SK-N-SH (cell line): ENCODE measurements at regions not wholly inside any gene's neighbourhood (a gene's known extent, or its start where the extent isn't known, plus 50 kb on each side); places are given as distances from the start of the nearest gene placed in this dataset.

Source experiments
- CTCF ChIA-PET: fragments of 300-600, 350-600 bp; formaldehyde crosslinking; extraction: SDS; loops from one replicate; lab custom pipeline; 2021; lab: Yijun Ruan, JAX
- POLR2A ChIA-PET: fragments of 350-600 bp; sonication (Branson Sonifier 250); formaldehyde crosslinking; extraction: SDS; loops from one replicate; lab custom pipeline; 2020; ENCODE audit warnings: antibody characterized with exemption, inconsistent platforms; lab: Yijun Ruan, JAX
- DNase-seq: peaks from one replicate; pipeline ENCODE4 v3.0.0; 2012
- H2AFZ ChIP-seq: fragments of 200-600 bp; sonication (generic); 2 replicates; pipeline ENCODE4 v1.8.1; 2016; ENCODE audit warnings: antibody characterized with exemption, mild to moderate bottlenecking, low read depth
- H3F3A ChIP-seq: fragments of 200-600 bp; sonication (generic); replicated peaks from 2 replicates; pipeline ENCODE3; 2016; ENCODE audit warnings: antibody characterized with exemption, mild to moderate bottlenecking; ENCODE audit not compliant: insufficient read depth
- H3K27ac ChIP-seq, 2 experiments: fragments of 200-500 bp in 1 of 2; fragments of 200-600 bp in 1 of 2; sonication (Bioruptor generic) in 1 of 2; sonication (generic), shearing (Covaris generic) in 1 of 2; 2 replicates each; pipeline versions ENCODE4 v1.5.1 to v1.6.1; 2014 to 2016; ENCODE audit warnings: low read depth in 2 of 2, inconsistent platforms in 1 of 2, low read length in 1 of 2, mild to moderate bottlenecking in 1 of 2, mixed read lengths in 1 of 2
- H3K27me3 ChIP-seq: fragments of 200-600 bp; sonication (generic), shearing (Covaris generic); 2 replicates; pipeline ENCODE4 v1.6.1; 2016; ENCODE audit warnings: mixed run types; ENCODE audit not compliant: insufficient read depth
- H3K36me3 ChIP-seq, 2 experiments: fragments of 200-500 bp in 1 of 2; fragments of 200-600 bp in 1 of 2; sonication (Bioruptor generic) in 1 of 2; sonication (generic) in 1 of 2; replicated peaks in 1 of 2; 2 replicates each; pipeline versions ENCODE3 to v1.5.1; 2014 to 2016; ENCODE audit warnings: low read length in 1 of 2, mild to moderate bottlenecking in 1 of 2; ENCODE audit not compliant: insufficient read depth in 2 of 2, control insufficient read depth in 1 of 2
- H3K4me1 ChIP-seq, 2 experiments: fragments of 200-500 bp in 1 of 2; fragments of 200-600 bp in 1 of 2; sonication (Bioruptor generic) in 1 of 2; sonication (generic), shearing (Covaris generic) in 1 of 2; 2 replicates each; pipeline versions ENCODE4 v1.5.1 to v1.6.1; 2014 to 2016; ENCODE audit warnings: low read depth in 1 of 2, low read length in 1 of 2, mixed run types in 1 of 2; ENCODE audit not compliant: insufficient read depth in 2 of 2, control insufficient read depth in 1 of 2
- H3K4me2 ChIP-seq: fragments of 200-600 bp; sonication (generic), shearing (Covaris generic); 2 replicates; pipeline ENCODE4 v1.6.1; 2017; ENCODE audit warnings: mixed run types
- H3K4me3 ChIP-seq, 2 experiments: fragments of 200-500 bp in 1 of 2; fragments of 200-600 bp in 1 of 2; sonication (Bioruptor generic) in 1 of 2; sonication (generic), shearing (Covaris generic) in 1 of 2; 2 replicates each; pipeline versions ENCODE4 v1.5.1 to v1.8.1; 2014 to 2016; ENCODE audit warnings: low read depth in 2 of 2, inconsistent platforms in 1 of 2, low read length in 1 of 2, mild to moderate bottlenecking in 1 of 2, mixed read lengths in 1 of 2, moderate library complexity in 1 of 2
- H3K79me2 ChIP-seq: fragments of 200-600 bp; sonication (generic); 2 replicates; pipeline ENCODE4 v1.8.1; 2017; ENCODE audit warnings: mild to moderate bottlenecking; ENCODE audit not compliant: insufficient read depth
- H3K9ac ChIP-seq: fragments of 200-600 bp; sonication (generic); 2 replicates; pipeline ENCODE4 v1.6.1; 2017; ENCODE audit warnings: mixed run types
- H3K9me2 ChIP-seq: fragments of 200-600 bp; sonication (generic); 2 replicates; pipeline ENCODE4 v1.6.1; 2017; ENCODE audit warnings: mixed run types
- H3K9me3 ChIP-seq: fragments of 200-600 bp; sonication (generic); 2 replicates; pipeline ENCODE4 v1.6.1; 2017; ENCODE audit warnings: mixed run types, mild to moderate bottlenecking, moderate library complexity
- H4K20me1 ChIP-seq: fragments of 200-600 bp; sonication (generic); 2 replicates; pipeline ENCODE4 v1.6.1; 2017; ENCODE audit warnings: mild to moderate bottlenecking, mixed run types; ENCODE audit not compliant: insufficient read depth
- CHD2 ChIP-seq: fragments of 150-350 bp; IDR thresholded peaks from 2 replicates; pipeline ENCODE4 v1.6.1; 2018; ENCODE audit warnings: low read length; ENCODE audit not compliant: partially characterized antibody
- ELF1 ChIP-seq: IDR thresholded peaks from 2 replicates; pipeline ENCODE4 v1.4.0; 2012
- EP300 ChIP-seq, 2 experiments: IDR thresholded peaks; 2 replicates each; pipeline versions ENCODE4 v1.4.0 to v1.6.1; 2012; ENCODE audit warnings: borderline replicate concordance in 1 of 2, low read depth in 1 of 2, low read length in 1 of 2
- FOSL2 ChIP-seq: IDR thresholded peaks from 2 replicates; pipeline ENCODE4 v1.4.0; 2012; ENCODE audit warnings: low read depth, mild to moderate bottlenecking, moderate library complexity, borderline replicate concordance
- FOXJ3 ChIP-seq: sonication (generic); formaldehyde crosslinking; IDR thresholded peaks from 2 replicates; pipeline ENCODE4 v1.5.1; 2020; ENCODE audit warnings: mild to moderate bottlenecking, missing genetic modification reagents
- GATA2 ChIP-seq: sonication (generic); formaldehyde crosslinking; IDR thresholded peaks from 2 replicates; pipeline ENCODE4 v1.5.0; 2020; ENCODE audit warnings: mild to moderate bottlenecking, missing genetic modification reagents
- JUND ChIP-seq: IDR thresholded peaks from 2 replicates; pipeline ENCODE4 v1.4.0; 2012
- MEF2A ChIP-seq: IDR thresholded peaks from 2 replicates; pipeline ENCODE4 v1.4.0; 2012; ENCODE audit warnings: low read depth, borderline replicate concordance
- MXI1 ChIP-seq: IDR thresholded peaks from 2 replicates; pipeline ENCODE4 v1.6.1; 2012; ENCODE audit warnings: mild to moderate bottlenecking, low read depth, low read length, improper control_type of control experiment
- NFIC ChIP-seq: IDR thresholded peaks from 2 replicates; pipeline ENCODE4 v1.4.0; 2012; ENCODE audit warnings: borderline replicate concordance
- POLR2AphosphoS5 ChIP-seq: IDR thresholded peaks from 2 replicates; pipeline ENCODE4 v1.6.1; 2012; ENCODE audit warnings: low read depth, low read length
- RCOR1 ChIP-seq: fragments of 150-350 bp; IDR thresholded peaks from 2 replicates; pipeline ENCODE4 v1.6.1; 2017; ENCODE audit warnings: antibody characterized with exemption, low read length
- RFX5 ChIP-seq: IDR thresholded peaks from 2 replicates; pipeline ENCODE4 v1.6.1; 2012; ENCODE audit warnings: mild to moderate bottlenecking, improper control_type of control experiment, low read length
- RXRA ChIP-seq: IDR thresholded peaks from 2 replicates; pipeline ENCODE4 v1.4.0; 2012; ENCODE audit warnings: low read depth, mild to moderate bottlenecking, borderline replicate concordance
- TCF12 ChIP-seq: IDR thresholded peaks from 2 replicates; pipeline ENCODE4 v1.4.0; 2012
- WGBS: methylation state at CpG from one replicate; pipeline ENCODE4 v1.1.6; 2017; ENCODE audit warnings: low lambda C conversion rate; 5-methylcytosine and 5-hydroxymethylcytosine counted together
- TF ChIP-seq, protein P1 (sequence below): fragments of 150-350 bp; IDR thresholded peaks from 2 replicates; pipeline ENCODE4 v1.6.1; 2017; ENCODE audit warnings: antibody characterized with exemption, low read length, low read depth, borderline replicate concordance
- TF ChIP-seq, protein P2 (sequence below): IDR thresholded peaks from 2 replicates; pipeline ENCODE4 v1.4.0; 2012; ENCODE audit warnings: low read depth, borderline replicate concordance
- TF ChIP-seq, protein P3 (sequence below): IDR thresholded peaks from 2 replicates; pipeline ENCODE4; 2012
- TF ChIP-seq, protein P4 (sequence below): fragments of 150-350 bp; IDR thresholded peaks from 2 replicates; pipeline ENCODE4 v1.6.1; 2016; ENCODE audit warnings: mild to moderate bottlenecking, low read depth, low read length
- TF ChIP-seq, protein P5 (sequence below): fragments of 200-600 bp; sonication (generic); IDR thresholded peaks from 2 replicates; pipeline ENCODE4 v1.6.1; 2017; ENCODE audit warnings: antibody characterized with exemption, mild to moderate bottlenecking, moderate library complexity
- TF ChIP-seq, protein P6 (sequence below): IDR thresholded peaks from 2 replicates; pipeline ENCODE4 v1.4.0; 2012; ENCODE audit warnings: low read depth, borderline replicate concordance

DNA sequence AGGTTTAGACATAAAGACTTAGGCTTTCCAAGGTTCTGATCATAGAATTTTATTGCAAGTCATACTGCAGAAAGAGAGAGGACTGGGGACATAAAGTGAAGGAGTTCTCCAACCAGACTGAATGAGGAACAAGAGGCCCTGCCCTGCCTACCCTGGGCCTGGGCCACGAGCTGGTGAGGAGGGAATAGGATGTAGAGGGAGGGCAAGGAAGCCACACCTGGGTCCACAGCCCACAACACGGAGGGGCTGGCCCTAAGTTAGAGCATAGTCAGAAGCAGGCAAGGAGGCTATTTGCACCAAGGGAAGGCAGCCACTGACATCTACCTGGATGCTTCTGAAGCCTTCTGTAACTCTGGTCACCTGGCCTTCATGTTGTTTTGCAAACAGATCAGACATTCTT, 82.2 kb upstream of the CXCL12 start (continued):
- TF ChIP-seq, protein P1, sequence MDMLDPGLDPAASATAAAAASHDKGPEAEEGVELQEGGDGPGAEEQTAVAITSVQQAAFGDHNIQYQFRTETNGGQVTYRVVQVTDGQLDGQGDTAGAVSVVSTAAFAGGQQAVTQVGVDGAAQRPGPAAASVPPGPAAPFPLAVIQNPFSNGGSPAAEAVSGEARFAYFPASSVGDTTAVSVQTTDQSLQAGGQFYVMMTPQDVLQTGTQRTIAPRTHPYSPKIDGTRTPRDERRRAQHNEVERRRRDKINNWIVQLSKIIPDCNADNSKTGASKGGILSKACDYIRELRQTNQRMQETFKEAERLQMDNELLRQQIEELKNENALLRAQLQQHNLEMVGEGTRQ: no peak
- no peak for TF ChIP-seq MXI1
- no peak for TF ChIP-seq GATA2 (CRISPR knock-in tag)
- no peak for TF ChIP-seq TCF12
- no peak for TF ChIP-seq FOSL2
- no peak for TF ChIP-seq MEF2A
- no peak for TF ChIP-seq JUND
- TF ChIP-seq CHD2: no peak
- no peak for TF ChIP-seq FOXJ3 (CRISPR knock-in tag)
- TF ChIP-seq EP300 (IDR thresholded peaks at IDR 0.05; ENCODE audit: borderline replicate concordance in 1 of 2, low read depth in 1 of 2, low read length in 1 of 2): no peak
- TF ChIP-seq, all 33 proteins: peak for 0

DNA sequence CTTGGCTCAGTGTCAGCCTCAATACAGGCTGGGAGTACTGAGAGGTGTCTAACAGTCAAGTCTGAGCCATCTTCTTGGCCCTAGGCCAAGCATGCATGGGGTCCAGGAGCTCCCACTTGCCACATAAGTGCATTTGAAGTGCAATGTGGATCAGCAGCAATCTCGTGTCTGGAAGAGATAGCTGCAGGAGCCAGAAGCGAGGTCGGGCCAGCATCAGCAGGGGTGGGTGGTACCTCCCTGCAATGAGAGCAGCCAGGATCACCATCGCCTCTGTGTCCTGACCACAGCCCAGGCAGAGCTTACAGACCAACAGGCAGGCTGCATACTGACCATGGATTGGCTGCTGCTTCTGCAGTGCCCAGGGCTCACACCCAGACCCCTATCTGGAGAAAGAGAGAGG, 83.0 kb upstream of the CXCL12 start:
- H3K36me3 ChIP-seq: no peaks in the 10 kb centered on the region
- H3K4me3 ChIP-seq: no peak overlapping the region
- peaks cover 16% of the 10 kb centered on the region; the same call in 1 of the 2 replicates for H3K27me3 ChIP-seq
- H2AFZ ChIP-seq: no peak overlapping the region
- H3K27ac ChIP-seq: no peak overlapping the region
- WGBS: no CpG with 5 or more reads among the region's 4 CpGs
- no peaks in the 10 kb centered on the region for H3F3A ChIP-seq
- no peak for TF ChIP-seq POLR2AphosphoS5
- no peak for TF ChIP-seq FOSL2
- TF ChIP-seq RCOR1: no peak
- no peak for TF ChIP-seq NFIC
- TF ChIP-seq, protein P2, sequence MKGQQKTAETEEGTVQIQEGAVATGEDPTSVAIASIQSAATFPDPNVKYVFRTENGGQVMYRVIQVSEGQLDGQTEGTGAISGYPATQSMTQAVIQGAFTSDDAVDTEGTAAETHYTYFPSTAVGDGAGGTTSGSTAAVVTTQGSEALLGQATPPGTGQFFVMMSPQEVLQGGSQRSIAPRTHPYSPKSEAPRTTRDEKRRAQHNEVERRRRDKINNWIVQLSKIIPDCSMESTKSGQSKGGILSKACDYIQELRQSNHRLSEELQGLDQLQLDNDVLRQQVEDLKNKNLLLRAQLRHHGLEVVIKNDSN: no peak
- TF ChIP-seq, protein P3, sequence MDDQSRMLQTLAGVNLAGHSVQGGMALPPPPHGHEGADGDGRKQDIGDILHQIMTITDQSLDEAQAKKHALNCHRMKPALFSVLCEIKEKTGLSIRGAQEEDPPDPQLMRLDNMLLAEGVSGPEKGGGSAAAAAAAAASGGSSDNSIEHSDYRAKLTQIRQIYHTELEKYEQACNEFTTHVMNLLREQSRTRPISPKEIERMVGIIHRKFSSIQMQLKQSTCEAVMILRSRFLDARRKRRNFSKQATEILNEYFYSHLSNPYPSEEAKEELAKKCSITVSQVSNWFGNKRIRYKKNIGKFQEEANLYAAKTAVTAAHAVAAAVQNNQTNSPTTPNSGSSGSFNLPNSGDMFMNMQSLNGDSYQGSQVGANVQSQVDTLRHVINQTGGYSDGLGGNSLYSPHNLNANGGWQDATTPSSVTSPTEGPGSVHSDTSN: no peak
- no peak for TF ChIP-seq RXRA
- TF ChIP-seq ELF1: no peak
- no peak for TF ChIP-seq CHD2
- TF ChIP-seq, protein P4, sequence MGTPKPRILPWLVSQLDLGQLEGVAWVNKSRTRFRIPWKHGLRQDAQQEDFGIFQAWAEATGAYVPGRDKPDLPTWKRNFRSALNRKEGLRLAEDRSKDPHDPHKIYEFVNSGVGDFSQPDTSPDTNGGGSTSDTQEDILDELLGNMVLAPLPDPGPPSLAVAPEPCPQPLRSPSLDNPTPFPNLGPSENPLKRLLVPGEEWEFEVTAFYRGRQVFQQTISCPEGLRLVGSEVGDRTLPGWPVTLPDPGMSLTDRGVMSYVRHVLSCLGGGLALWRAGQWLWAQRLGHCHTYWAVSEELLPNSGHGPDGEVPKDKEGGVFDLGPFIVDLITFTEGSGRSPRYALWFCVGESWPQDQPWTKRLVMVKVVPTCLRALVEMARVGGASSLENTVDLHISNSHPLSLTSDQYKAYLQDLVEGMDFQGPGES: no peak
- no peak for TF ChIP-seq RFX5
- TF ChIP-seq, protein P1: no peak
- no peak for TF ChIP-seq JUND
- TF ChIP-seq, protein P5, sequence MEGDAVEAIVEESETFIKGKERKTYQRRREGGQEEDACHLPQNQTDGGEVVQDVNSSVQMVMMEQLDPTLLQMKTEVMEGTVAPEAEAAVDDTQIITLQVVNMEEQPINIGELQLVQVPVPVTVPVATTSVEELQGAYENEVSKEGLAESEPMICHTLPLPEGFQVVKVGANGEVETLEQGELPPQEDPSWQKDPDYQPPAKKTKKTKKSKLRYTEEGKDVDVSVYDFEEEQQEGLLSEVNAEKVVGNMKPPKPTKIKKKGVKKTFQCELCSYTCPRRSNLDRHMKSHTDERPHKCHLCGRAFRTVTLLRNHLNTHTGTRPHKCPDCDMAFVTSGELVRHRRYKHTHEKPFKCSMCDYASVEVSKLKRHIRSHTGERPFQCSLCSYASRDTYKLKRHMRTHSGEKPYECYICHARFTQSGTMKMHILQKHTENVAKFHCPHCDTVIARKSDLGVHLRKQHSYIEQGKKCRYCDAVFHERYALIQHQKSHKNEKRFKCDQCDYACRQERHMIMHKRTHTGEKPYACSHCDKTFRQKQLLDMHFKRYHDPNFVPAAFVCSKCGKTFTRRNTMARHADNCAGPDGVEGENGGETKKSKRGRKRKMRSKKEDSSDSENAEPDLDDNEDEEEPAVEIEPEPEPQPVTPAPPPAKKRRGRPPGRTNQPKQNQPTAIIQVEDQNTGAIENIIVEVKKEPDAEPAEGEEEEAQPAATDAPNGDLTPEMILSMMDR: no peak
- TF ChIP-seq, protein P6, sequence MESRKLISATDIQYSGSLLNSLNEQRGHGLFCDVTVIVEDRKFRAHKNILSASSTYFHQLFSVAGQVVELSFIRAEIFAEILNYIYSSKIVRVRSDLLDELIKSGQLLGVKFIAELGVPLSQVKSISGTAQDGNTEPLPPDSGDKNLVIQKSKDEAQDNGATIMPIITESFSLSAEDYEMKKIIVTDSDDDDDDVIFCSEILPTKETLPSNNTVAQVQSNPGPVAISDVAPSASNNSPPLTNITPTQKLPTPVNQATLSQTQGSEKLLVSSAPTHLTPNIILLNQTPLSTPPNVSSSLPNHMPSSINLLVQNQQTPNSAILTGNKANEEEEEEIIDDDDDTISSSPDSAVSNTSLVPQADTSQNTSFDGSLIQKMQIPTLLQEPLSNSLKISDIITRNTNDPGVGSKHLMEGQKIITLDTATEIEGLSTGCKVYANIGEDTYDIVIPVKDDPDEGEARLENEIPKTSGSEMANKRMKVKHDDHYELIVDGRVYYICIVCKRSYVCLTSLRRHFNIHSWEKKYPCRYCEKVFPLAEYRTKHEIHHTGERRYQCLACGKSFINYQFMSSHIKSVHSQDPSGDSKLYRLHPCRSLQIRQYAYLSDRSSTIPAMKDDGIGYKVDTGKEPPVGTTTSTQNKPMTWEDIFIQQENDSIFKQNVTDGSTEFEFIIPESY: no peak
- CTCF ChIA-PET: no interaction called here
- no peaks in the 10 kb centered on the region for H4K20me1 ChIP-seq
- no peak overlapping the region for H3K9ac ChIP-seq
- no peak overlapping the region for H3K4me2 ChIP-seq
- DNase-seq: no peak
- H3K9me3 ChIP-seq: no peaks in the 10 kb centered on the region
- no peaks in the 10 kb centered on the region for H3K9me2 ChIP-seq
- H3K79me2 ChIP-seq: no peaks in the 10 kb centered on the region
- no peaks in the 10 kb centered on the region; a peak in 1 of 4 replicates for H3K4me1 ChIP-seq
- POLR2A ChIA-PET: no interaction called here
